ENCODE measurements at regions not wholly inside any gene's neighbourhood (a gene's known extent, or its start where the extent isn't known, plus 50 kb on each side); places are given as distances from the start of the nearest gene placed in this dataset.

DNA sequence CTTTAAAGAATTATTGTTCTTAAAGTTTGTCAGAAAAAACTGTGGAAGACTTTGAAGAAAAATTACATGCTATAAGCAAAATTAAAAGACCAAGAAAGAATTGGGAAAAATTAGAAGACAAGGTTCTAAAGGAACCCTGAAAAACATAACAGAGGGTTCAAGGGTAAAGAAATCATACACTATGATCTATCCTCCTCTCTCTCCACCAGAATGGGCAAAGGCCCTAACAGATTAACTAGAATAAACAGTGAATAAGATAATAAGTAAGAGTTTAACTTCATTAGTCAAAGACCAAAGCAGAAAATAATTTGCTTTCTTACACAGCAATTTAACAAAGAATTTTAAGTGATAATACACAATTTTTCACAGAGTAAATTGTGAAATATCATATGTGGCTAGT is 201.2 kb upstream of the PDE10A start:
- Histone ChIP-seq H2AFZ (ENCODE audit: insufficient read depth, low read depth, low read length, poor library complexity, severe bottlenecking) (no peak overlapping the region), H3K9me3 (replicated peaks in 1 of 2; ENCODE audit: control insufficient read depth in 1 of 2, insufficient read depth in 1 of 2, low read length in 2 of 2) (no peaks in the 10 kb centered on the region), H3K36me3 (replicated peaks in 1 of 2; ENCODE audit: control insufficient read depth in 1 of 2, insufficient read depth in 2 of 2, low read length in 2 of 2) (no peaks in the 10 kb centered on the region), H3K27ac (ENCODE audit: low read depth in 1 of 2, low read length in 2 of 2) (no peak overlapping the region), H3K4me1 (ENCODE audit: control insufficient read depth in 1 of 2, insufficient read depth in 2 of 2, low read length in 2 of 2) (no peaks in the 10 kb centered on the region), H3K79me2 (ENCODE audit: insufficient read depth, low read length) (no peaks in the 10 kb centered on the region), H3K4me3 (replicated peaks in 1 of 3; ENCODE audit: low read depth in 2 of 3, low read length in 3 of 3) (no peak overlapping the region), H3K4me2 (replicated peaks; ENCODE audit: extremely low read depth, low read length, poor library complexity, severe bottlenecking) (no peak overlapping the region), H4K20me1 (ENCODE audit: insufficient read depth, low read length) (no peaks in the 10 kb centered on the region), H3K9ac (ENCODE audit: insufficient read depth, low read length, poor library complexity, severe bottlenecking) (no peak overlapping the region), H3K27me3 (ENCODE audit: control insufficient read depth in 2 of 2, insufficient read depth in 2 of 2, low read length in 2 of 2) (no peaks in the 10 kb centered on the region)
- Mint-ChIP-seq H3K4me3 (no peak overlapping the region), H3K36me3 (no peaks in the 10 kb centered on the region), H3K4me1 (no peaks in the 10 kb centered on the region), H3K27ac (no peak overlapping the region), H3K9me3 (peaks cover under 1 to 6% (median 3%) of the 10 kb centered on the region in 7 donors), H3K27me3 (ENCODE audit: low read depth in 3 of 3) (peaks cover 0 to 8% (median 2%) of the 10 kb centered on the region in 3 donors)
- intact Hi-C loops (cut with micrococcal nuclease): no loop called here
- TF ChIP-seq, protein P1, sequence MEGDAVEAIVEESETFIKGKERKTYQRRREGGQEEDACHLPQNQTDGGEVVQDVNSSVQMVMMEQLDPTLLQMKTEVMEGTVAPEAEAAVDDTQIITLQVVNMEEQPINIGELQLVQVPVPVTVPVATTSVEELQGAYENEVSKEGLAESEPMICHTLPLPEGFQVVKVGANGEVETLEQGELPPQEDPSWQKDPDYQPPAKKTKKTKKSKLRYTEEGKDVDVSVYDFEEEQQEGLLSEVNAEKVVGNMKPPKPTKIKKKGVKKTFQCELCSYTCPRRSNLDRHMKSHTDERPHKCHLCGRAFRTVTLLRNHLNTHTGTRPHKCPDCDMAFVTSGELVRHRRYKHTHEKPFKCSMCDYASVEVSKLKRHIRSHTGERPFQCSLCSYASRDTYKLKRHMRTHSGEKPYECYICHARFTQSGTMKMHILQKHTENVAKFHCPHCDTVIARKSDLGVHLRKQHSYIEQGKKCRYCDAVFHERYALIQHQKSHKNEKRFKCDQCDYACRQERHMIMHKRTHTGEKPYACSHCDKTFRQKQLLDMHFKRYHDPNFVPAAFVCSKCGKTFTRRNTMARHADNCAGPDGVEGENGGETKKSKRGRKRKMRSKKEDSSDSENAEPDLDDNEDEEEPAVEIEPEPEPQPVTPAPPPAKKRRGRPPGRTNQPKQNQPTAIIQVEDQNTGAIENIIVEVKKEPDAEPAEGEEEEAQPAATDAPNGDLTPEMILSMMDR (IDR thresholded peaks at IDR 0.05): no peak
- no peak for DNase-seq

DNA sequence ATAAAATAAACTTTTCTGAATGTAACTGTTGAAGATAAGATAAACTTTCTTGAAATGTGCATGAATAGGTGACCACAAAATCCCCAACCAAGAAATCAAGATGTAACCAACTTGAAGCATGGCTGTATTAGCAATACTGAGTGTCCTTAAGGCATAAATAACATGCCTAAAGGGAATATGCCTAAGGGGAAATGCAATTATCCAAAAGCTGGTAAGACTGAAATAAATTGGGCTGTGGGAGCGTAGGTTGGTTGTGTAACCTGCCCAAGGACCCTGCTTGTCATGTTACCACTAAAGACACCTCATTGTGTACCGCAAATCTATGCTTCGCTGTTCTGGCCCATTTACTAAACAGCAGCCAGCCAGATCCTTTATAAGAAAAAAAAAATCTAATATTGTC is 200.8 kb upstream of the PDE10A start:
- no CpG with 5 or more reads among the region's 3 CpGs for WGBS (ENCODE audit: insufficient coverage)
- no peak for DNase-seq
- intact Hi-C loops (cut with micrococcal nuclease): no loop called here
- Mint-ChIP-seq H3K4me1 (no peaks in the 10 kb centered on the region), H3K27me3 (ENCODE audit: low read depth in 3 of 3) (peaks cover 0 to 8% (median 2%) of the 10 kb centered on the region in 3 donors), H3K27ac (no peak overlapping the region), H3K36me3 (no peaks in the 10 kb centered on the region), H3K9me3 (peaks cover 0 to 6% (median 3%) of the 10 kb centered on the region in 7 donors), H3K4me3 (no peak overlapping the region)
- Histone ChIP-seq H3K9me3 (replicated peaks in 1 of 2; ENCODE audit: control insufficient read depth in 1 of 2, insufficient read depth in 1 of 2, low read length in 2 of 2) (no peaks in the 10 kb centered on the region), H3K4me3 (replicated peaks in 1 of 3; ENCODE audit: low read depth in 2 of 3, low read length in 3 of 3) (no peak overlapping the region), H4K20me1 (ENCODE audit: insufficient read depth, low read length) (no peaks in the 10 kb centered on the region), H3K27ac (ENCODE audit: low read depth in 1 of 2, low read length in 2 of 2) (no peak overlapping the region), H3K79me2 (ENCODE audit: insufficient read depth, low read length) (no peaks in the 10 kb centered on the region), H3K4me1 (ENCODE audit: control insufficient read depth in 1 of 2, insufficient read depth in 2 of 2, low read length in 2 of 2) (no peaks in the 10 kb centered on the region), H3K9ac (ENCODE audit: insufficient read depth, low read length, poor library complexity, severe bottlenecking) (no peak overlapping the region), H3K4me2 (replicated peaks; ENCODE audit: extremely low read depth, low read length, poor library complexity, severe bottlenecking) (no peak overlapping the region), H3K27me3 (ENCODE audit: control insufficient read depth in 2 of 2, insufficient read depth in 2 of 2, low read length in 2 of 2) (no peaks in the 10 kb centered on the region), H3K36me3 (replicated peaks in 1 of 2; ENCODE audit: control insufficient read depth in 1 of 2, insufficient read depth in 2 of 2, low read length in 2 of 2) (no peaks in the 10 kb centered on the region), H2AFZ (ENCODE audit: insufficient read depth, low read depth, low read length, poor library complexity, severe bottlenecking) (no peak overlapping the region)
- TF ChIP-seq, protein P1 (IDR thresholded peaks at IDR 0.05): no peak
